ENCODE measurements at regions not wholly inside any gene's neighbourhood (a gene's known extent, or its start where the extent isn't known, plus 50 kb on each side); places are given as distances from the start of the nearest gene placed in this dataset.

- no peaks in the 10 kb centered on the region for H3K9me2 ChIP-seq (replicated peaks; ENCODE audit: low read depth, low read length)
- H2AFZ ChIP-seq (ENCODE audit: low read length): no peak overlapping the region
- no peaks in the 10 kb centered on the region for H3F3A ChIP-seq (ENCODE audit: low read depth)
Measured at GRCh38 chr5:136679233-136679632, 313.9 kb upstream of the TRPC7 start.

DNA sequence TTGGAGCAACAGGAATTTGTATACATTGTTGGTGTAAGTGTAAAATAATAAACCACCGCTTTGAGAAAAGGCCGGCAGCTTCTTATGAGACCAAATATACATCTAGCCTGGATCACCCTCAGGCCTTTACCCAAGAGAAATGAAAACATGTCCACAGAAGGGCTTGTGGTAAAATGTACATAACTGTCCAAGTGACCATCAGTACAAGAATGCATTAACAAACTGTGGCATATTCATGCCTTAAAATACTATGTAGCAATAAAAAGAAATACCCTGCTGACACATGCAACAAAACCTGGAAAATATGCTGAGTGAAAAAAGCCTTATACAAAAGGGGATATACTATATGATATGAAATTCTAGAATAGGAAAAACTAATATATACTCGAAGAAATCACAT, 311.9 kb upstream of the TRPC7 start:
- Histone ChIP-seq H3K27me3 (ENCODE audit: insufficient read depth, low read length, poor library complexity, severe bottlenecking) (no peaks in the 10 kb centered on the region), H4K20me1 (ENCODE audit: insufficient read depth, low read length, poor library complexity, severe bottlenecking) (no peaks in the 10 kb centered on the region), H3K9me3 (ENCODE audit: insufficient read depth, low read depth, low read length) (no peaks in the 10 kb centered on the region)

More at GRCh38 chr5:136679233-136679632, 313.9 kb upstream of the TRPC7 start:
- Histone ChIP-seq H3K9me3 (ENCODE audit: insufficient read depth, low read depth, low read length) (no peaks in the 10 kb centered on the region), H3K36me3 (ENCODE audit: insufficient read depth, low read length) (no peaks in the 10 kb centered on the region), H3K4me2 (ENCODE audit: low read depth, low read length, poor library complexity, severe bottlenecking) (no peak overlapping the region), H4K20me1 (ENCODE audit: insufficient read depth, low read length, poor library complexity, severe bottlenecking) (no peaks in the 10 kb centered on the region), H3K4me1 (ENCODE audit: insufficient read depth, low read length, poor library complexity, severe bottlenecking) (no peaks in the 10 kb centered on the region), H3K79me2 (ENCODE audit: insufficient read depth, low read length) (no peaks in the 10 kb centered on the region), H3K27me3 (ENCODE audit: insufficient read depth, low read length, poor library complexity, severe bottlenecking) (no peaks in the 10 kb centered on the region), H3K4me3 (ENCODE audit: low read length, poor library complexity, severe bottlenecking) (no peak overlapping the region), H3K9ac (ENCODE audit: low read depth, low read length, poor library complexity, severe bottlenecking) (no peak overlapping the region)
- TF ChIP-seq EZH2phosphoT487 (IDR thresholded peaks at IDR 0.05; ENCODE audit: borderline replicate concordance): no peak
- TF ChIP-seq, protein P1, sequence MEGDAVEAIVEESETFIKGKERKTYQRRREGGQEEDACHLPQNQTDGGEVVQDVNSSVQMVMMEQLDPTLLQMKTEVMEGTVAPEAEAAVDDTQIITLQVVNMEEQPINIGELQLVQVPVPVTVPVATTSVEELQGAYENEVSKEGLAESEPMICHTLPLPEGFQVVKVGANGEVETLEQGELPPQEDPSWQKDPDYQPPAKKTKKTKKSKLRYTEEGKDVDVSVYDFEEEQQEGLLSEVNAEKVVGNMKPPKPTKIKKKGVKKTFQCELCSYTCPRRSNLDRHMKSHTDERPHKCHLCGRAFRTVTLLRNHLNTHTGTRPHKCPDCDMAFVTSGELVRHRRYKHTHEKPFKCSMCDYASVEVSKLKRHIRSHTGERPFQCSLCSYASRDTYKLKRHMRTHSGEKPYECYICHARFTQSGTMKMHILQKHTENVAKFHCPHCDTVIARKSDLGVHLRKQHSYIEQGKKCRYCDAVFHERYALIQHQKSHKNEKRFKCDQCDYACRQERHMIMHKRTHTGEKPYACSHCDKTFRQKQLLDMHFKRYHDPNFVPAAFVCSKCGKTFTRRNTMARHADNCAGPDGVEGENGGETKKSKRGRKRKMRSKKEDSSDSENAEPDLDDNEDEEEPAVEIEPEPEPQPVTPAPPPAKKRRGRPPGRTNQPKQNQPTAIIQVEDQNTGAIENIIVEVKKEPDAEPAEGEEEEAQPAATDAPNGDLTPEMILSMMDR (conservative IDR thresholded peaks at IDR 0.05; ENCODE audit: low read length): no peak

DNA sequence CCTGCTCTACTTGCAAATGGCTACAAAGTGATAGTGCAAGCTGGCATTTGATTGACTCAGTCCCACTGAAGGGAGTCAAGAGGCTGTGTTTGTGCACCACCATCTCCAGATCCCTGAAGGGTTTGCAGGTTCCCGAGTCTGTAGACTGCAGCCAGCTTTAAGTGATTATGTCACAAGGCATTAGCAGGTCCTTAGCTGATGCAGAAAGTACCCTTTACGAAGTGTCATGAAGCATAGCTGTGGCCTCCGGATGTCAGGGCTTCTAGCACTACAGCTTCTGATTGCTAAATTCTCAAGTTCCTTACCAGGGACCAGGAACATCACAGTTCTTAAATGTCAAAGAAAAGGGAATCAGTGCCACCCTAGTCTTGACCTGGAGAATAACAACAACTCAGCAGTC, 311.3 kb upstream of the TRPC7 start:
- no peaks in the 10 kb centered on the region for H3K36me3 ChIP-seq (ENCODE audit: insufficient read depth, low read length)
- no peaks in the 10 kb centered on the region for H3F3A ChIP-seq (ENCODE audit: low read depth)
- H3K4me2 ChIP-seq (ENCODE audit: low read depth, low read length, poor library complexity, severe bottlenecking): no peak overlapping the region
- no peaks in the 10 kb centered on the region for H3K9me3 ChIP-seq (ENCODE audit: insufficient read depth, low read depth, low read length)
- TF ChIP-seq, protein P1 (conservative IDR thresholded peaks at IDR 0.05; ENCODE audit: low read length): no peak
- no peak for TF ChIP-seq EZH2phosphoT487 (IDR thresholded peaks at IDR 0.05; ENCODE audit: borderline replicate concordance)
- H3K4me3 ChIP-seq (ENCODE audit: low read length, poor library complexity, severe bottlenecking): no peak overlapping the region
- H2AFZ ChIP-seq (ENCODE audit: low read length): no peak overlapping the region
- no peaks in the 10 kb centered on the region for H3K4me1 ChIP-seq (ENCODE audit: insufficient read depth, low read length, poor library complexity, severe bottlenecking)
- H3K9me2 ChIP-seq (replicated peaks; ENCODE audit: low read depth, low read length): no peaks in the 10 kb centered on the region
- no peaks in the 10 kb centered on the region for H3K79me2 ChIP-seq (ENCODE audit: insufficient read depth, low read length)
- no peaks in the 10 kb centered on the region for H3K27me3 ChIP-seq (ENCODE audit: insufficient read depth, low read length, poor library complexity, severe bottlenecking)
- no peak overlapping the region for H3K9ac ChIP-seq (ENCODE audit: low read depth, low read length, poor library complexity, severe bottlenecking)
- H4K20me1 ChIP-seq (ENCODE audit: insufficient read depth, low read length, poor library complexity, severe bottlenecking): no peaks in the 10 kb centered on the region

More for the DNA sequence above, 311.9 kb upstream of the TRPC7 start:
- Histone ChIP-seq H3F3A (ENCODE audit: low read depth) (no peaks in the 10 kb centered on the region), H3K4me1 (ENCODE audit: insufficient read depth, low read length, poor library complexity, severe bottlenecking) (no peaks in the 10 kb centered on the region), H3K36me3 (ENCODE audit: insufficient read depth, low read length) (no peaks in the 10 kb centered on the region), H2AFZ (ENCODE audit: low read length) (no peak overlapping the region), H3K4me3 (ENCODE audit: low read length, poor library complexity, severe bottlenecking) (no peak overlapping the region), H3K9me2 (replicated peaks; ENCODE audit: low read depth, low read length) (no peaks in the 10 kb centered on the region), H3K9ac (ENCODE audit: low read depth, low read length, poor library complexity, severe bottlenecking) (no peak overlapping the region), H3K4me2 (ENCODE audit: low read depth, low read length, poor library complexity, severe bottlenecking) (no peak overlapping the region), H3K79me2 (ENCODE audit: insufficient read depth, low read length) (no peaks in the 10 kb centered on the region)
- TF ChIP-seq, protein P1 (conservative IDR thresholded peaks at IDR 0.05; ENCODE audit: low read length): no peak
- no peak for TF ChIP-seq EZH2phosphoT487 (IDR thresholded peaks at IDR 0.05; ENCODE audit: borderline replicate concordance)

Measured in Loucy (cell line).